Parathyroid adenoma (tissue), 2 donors: ENCODE measurements at regions not wholly inside any gene's neighbourhood (a gene's known extent, or its start where the extent isn't known, plus 50 kb on each side); places are given as distances from the start of the nearest gene placed in this dataset.

Source experiments
- H2AFZ ChIP-seq: fragments of 300-600 bp; sonication (generic); one replicate; pipeline ENCODE4 v1.7.0; 2017; ENCODE audit warnings: antibody characterized with exemption, mild to moderate bottlenecking
- H3K27ac ChIP-seq: fragments of 300-600 bp; sonication (generic); one replicate; pipeline ENCODE4 v1.7.0; 2017
- H3K27me3 ChIP-seq: fragments of 300-600 bp; sonication (generic); one replicate; pipeline ENCODE4 v1.7.0; 2017; ENCODE audit warnings: low read length; ENCODE audit not compliant: control insufficient read depth, insufficient read depth
- H3K36me3 ChIP-seq: fragments of 300-600 bp; sonication (generic); one replicate; pipeline ENCODE4 v1.7.0; 2017; ENCODE audit warnings: low read length; ENCODE audit not compliant: control insufficient read depth, insufficient read depth
- H3K4me1 ChIP-seq: fragments of 300-600 bp; sonication (generic); one replicate; pipeline ENCODE4 v1.7.0; 2017; ENCODE audit warnings: control low read depth
- H3K4me2 ChIP-seq: fragments of 300-600 bp; sonication (generic); one replicate; pipeline ENCODE4 v1.7.0; 2017; ENCODE audit warnings: low read length
- H3K4me3 ChIP-seq: fragments of 300-600 bp; sonication (generic); one replicate; pipeline ENCODE4 v1.7.0; 2017; ENCODE audit warnings: low read depth, low read length
- H3K79me2 ChIP-seq: fragments of 300-600 bp; sonication (generic); one replicate; pipeline ENCODE4 v1.7.0; 2017; ENCODE audit warnings: control low read depth
- H3K9ac ChIP-seq: fragments of 300-600 bp; sonication (generic); one replicate; pipeline ENCODE4 v1.7.0; 2017; ENCODE audit warnings: mild to moderate bottlenecking
- H3K9me3 ChIP-seq: fragments of 300-600 bp; sonication (generic); one replicate; pipeline ENCODE4 v1.7.0; 2017; ENCODE audit warnings: low read length; ENCODE audit not compliant: control insufficient read depth
- TF ChIP-seq, protein P1 (sequence below): fragments of 300-600 bp; sonication (generic); IDR thresholded peaks from one replicate; pipeline ENCODE4 v1.7.0; 2017; ENCODE audit warnings: antibody characterized with exemption, mild to moderate bottlenecking
- donor health status: primary hyperparathyroidism.

GRCh38 chr2:220858101-220858500 is 714.0 kb downstream of the EPHA4 start:
- H3K27me3 ChIP-seq = no peaks in the 10 kb centered on the region
- no peak overlapping the region for H2AFZ ChIP-seq
- H3K4me2 ChIP-seq = no peak overlapping the region
- no peak overlapping the region for H3K27ac ChIP-seq
- TF ChIP-seq, protein P1, sequence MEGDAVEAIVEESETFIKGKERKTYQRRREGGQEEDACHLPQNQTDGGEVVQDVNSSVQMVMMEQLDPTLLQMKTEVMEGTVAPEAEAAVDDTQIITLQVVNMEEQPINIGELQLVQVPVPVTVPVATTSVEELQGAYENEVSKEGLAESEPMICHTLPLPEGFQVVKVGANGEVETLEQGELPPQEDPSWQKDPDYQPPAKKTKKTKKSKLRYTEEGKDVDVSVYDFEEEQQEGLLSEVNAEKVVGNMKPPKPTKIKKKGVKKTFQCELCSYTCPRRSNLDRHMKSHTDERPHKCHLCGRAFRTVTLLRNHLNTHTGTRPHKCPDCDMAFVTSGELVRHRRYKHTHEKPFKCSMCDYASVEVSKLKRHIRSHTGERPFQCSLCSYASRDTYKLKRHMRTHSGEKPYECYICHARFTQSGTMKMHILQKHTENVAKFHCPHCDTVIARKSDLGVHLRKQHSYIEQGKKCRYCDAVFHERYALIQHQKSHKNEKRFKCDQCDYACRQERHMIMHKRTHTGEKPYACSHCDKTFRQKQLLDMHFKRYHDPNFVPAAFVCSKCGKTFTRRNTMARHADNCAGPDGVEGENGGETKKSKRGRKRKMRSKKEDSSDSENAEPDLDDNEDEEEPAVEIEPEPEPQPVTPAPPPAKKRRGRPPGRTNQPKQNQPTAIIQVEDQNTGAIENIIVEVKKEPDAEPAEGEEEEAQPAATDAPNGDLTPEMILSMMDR = no peak
- no peak overlapping the region for H3K9ac ChIP-seq
- H3K4me1 ChIP-seq = no peaks in the 10 kb centered on the region
- H3K9me3 ChIP-seq = no peaks in the 10 kb centered on the region
- no peaks in the 10 kb centered on the region for H3K79me2 ChIP-seq
- no peak overlapping the region for H3K4me3 ChIP-seq
- no peaks in the 10 kb centered on the region for H3K36me3 ChIP-seq

DNA sequence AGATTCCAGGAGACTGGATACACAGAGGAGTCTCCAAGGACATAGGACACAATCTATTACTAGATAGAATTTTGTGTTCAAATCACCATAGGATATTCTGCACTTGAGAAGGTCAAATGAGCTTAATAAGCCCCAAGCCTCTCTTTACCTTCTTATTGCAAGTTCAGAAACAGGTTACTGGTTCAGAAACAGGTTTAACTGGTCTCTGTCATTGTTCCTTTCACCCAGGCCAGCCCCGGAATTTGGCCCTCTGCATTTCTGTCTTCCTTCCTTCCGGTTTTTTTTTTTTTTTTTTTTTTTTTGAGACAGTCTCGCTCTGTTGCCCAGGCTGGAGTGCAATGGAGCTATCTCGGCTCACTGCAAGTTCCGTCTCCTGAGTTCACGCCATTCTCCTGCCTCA is 700.2 kb downstream of the EPHA4 start:
- TF ChIP-seq, protein P1 = no peak
- no peaks in the 10 kb centered on the region for H3K27me3 ChIP-seq
- H3K4me1 ChIP-seq = no peaks in the 10 kb centered on the region
- no peak overlapping the region for H3K9ac ChIP-seq
- no peak overlapping the region for H2AFZ ChIP-seq
- H3K4me2 ChIP-seq = no peak overlapping the region
- no peaks in the 10 kb centered on the region for H3K79me2 ChIP-seq
- no peaks in the 10 kb centered on the region for H3K9me3 ChIP-seq
- H3K27ac ChIP-seq = no peak overlapping the region
- H3K36me3 ChIP-seq = no peaks in the 10 kb centered on the region
- H3K4me3 ChIP-seq = no peak overlapping the region

DNA sequence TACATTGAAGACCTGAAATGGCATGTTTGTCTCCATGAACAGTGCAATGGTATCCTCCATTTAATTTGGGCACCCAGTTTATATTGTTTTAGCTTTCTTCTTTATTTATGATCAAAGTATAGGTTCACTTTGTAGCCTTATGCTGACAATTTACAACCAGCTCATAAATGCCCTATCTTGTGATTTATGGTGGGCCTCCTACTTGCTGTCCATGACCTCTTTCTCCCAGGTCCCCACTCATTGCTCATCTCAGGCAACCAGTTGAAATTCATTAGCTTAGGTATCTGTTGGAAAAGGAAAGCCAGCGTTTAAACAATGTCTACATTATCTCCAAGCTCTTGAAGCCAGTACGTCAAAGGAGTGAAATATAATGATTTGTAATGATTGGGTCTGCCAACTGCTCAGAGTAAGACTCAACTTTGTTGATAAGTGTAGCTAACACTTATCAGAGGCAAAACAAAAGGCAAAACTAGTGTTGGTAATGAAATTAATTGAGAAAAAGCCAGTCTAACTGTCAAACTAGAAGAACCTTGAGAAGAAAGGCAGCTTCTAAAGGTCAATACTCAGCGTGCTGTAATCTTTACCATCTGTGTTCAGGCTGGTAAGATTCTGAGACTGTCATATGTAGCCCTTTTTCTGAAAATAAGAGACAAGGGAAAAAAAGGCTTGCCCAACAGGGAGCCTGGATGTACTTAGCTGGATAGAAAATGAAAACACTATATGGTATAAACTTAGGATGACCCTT is 695.9 kb downstream of the EPHA4 start:
- H3K79me2 ChIP-seq = no peaks in the 10 kb centered on the region
- no peaks in the 10 kb centered on the region for H3K4me1 ChIP-seq
- TF ChIP-seq, protein P1 = no peak
- H3K4me2 ChIP-seq = no peak overlapping the region
- H2AFZ ChIP-seq = no peak overlapping the region
- no peak overlapping the region for H3K4me3 ChIP-seq
- no peak overlapping the region for H3K9ac ChIP-seq
- H3K27me3 ChIP-seq = no peaks in the 10 kb centered on the region
- H3K27ac ChIP-seq = no peak overlapping the region
- H3K9me3 ChIP-seq = no peaks in the 10 kb centered on the region
- H3K36me3 ChIP-seq = no peaks in the 10 kb centered on the region

DNA sequence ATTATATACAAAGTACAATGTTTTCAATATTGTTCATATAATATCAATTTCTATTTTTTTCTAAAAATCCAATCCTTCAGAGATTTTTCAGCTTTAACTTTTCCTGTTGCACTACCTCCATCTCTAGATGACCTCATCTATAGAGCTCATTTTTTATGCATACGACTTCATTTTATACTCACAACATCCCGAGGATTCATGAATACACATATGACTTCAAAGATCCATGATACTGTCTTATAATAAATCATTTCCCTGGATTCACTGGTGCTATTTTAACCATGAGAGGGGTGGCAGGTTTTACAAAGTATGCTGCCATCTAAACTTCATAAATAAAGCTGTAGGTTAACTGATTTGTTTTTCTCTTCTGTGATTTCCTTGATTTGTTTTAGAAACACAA is 694.6 kb downstream of the EPHA4 start:
- H3K9ac ChIP-seq = no peak overlapping the region
- no peaks in the 10 kb centered on the region for H3K27me3 ChIP-seq
- H3K36me3 ChIP-seq = no peaks in the 10 kb centered on the region
- no peak overlapping the region for H2AFZ ChIP-seq
- no peak overlapping the region for H3K4me2 ChIP-seq
- TF ChIP-seq, protein P1 = no peak
- no peaks in the 10 kb centered on the region for H3K4me1 ChIP-seq
- H3K4me3 ChIP-seq = no peak overlapping the region
- H3K27ac ChIP-seq = no peak overlapping the region
- no peaks in the 10 kb centered on the region for H3K79me2 ChIP-seq
- no peaks in the 10 kb centered on the region for H3K9me3 ChIP-seq

DNA sequence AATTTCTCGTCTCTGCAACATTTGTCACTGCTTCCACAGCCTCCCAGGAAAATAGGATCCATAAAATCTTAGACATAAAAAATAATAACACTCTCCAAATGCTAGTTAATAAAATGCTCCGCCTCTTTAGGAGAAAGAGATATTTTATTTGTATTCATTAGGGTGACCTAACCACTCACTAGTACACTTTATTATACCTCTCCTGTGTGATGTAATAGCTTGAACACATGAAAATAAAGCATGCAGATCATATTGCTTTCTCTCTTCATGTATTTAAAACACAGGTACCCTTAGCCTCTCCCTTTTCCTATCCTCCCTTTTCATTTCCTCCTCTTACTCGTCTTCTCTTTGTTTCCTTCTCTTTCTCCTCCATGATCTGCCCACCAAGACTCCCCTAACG is 694.2 kb downstream of the EPHA4 start:
- Histone ChIP-seq H3K4me3 (no peak overlapping the region), H3K4me1 (no peaks in the 10 kb centered on the region), H3K79me2 (no peaks in the 10 kb centered on the region), H3K36me3 (no peaks in the 10 kb centered on the region), H3K9ac (no peak overlapping the region), H3K27me3 (no peaks in the 10 kb centered on the region), H2AFZ (no peak overlapping the region), H3K4me2 (no peak overlapping the region), H3K27ac (no peak overlapping the region), H3K9me3 (no peaks in the 10 kb centered on the region)
- TF ChIP-seq, protein P1 = no peak
